SK-N-SH treated with all-trans-retinoic acid at 6 μM for 48 hours (cell line): ENCODE measurements at regions not wholly inside any gene's neighbourhood (a gene's known extent, or its start where the extent isn't known, plus 50 kb on each side); places are given as distances from the start of the nearest gene placed in this dataset.

ENCODE experiments used
- ATAC-seq: fragments of 200-7000 bp; cut with Tn5 transposase; 3 replicates; pipeline ENCODE4 v1.9.1; 2020; ENCODE audit warnings: mild to moderate bottlenecking, moderate library complexity
- ARNTL ChIP-seq: fragments of 450-650 bp; formaldehyde crosslinking; IDR thresholded peaks from 2 replicates; pipeline ENCODE4 v1.5.0; 2020; ENCODE audit warnings: low read depth, mild to moderate bottlenecking, moderate library complexity, borderline replicate concordance
- BACH2 ChIP-seq: fragments of 250-450 bp; sonication (Bioruptor Pico); IDR thresholded peaks from 2 replicates; pipeline ENCODE4 v1.9.0; 2021; ENCODE audit warnings: mild to moderate bottlenecking, borderline replicate concordance
- CREB5 ChIP-seq: fragments of 250-450 bp; sonication (Bioruptor Pico); IDR thresholded peaks from 2 replicates; pipeline ENCODE4 v1.5.1; 2020; ENCODE audit warnings: low read depth, mild to moderate bottlenecking, moderate library complexity
- CSDC2 ChIP-seq: fragments of 250-450 bp; sonication (Bioruptor Pico); IDR thresholded peaks from 2 replicates; pipeline ENCODE4 v1.5.0; 2020; ENCODE audit warnings: mild to moderate bottlenecking, moderate library complexity
- ESRRG ChIP-seq: fragments of 250-450 bp; sonication (Bioruptor Pico); IDR thresholded peaks from 2 replicates; pipeline ENCODE4 v1.6.1; 2021; ENCODE audit warnings: mild to moderate bottlenecking
- GLIS3 ChIP-seq: fragments of 250-450 bp; sonication (Bioruptor Pico); IDR thresholded peaks from 2 replicates; pipeline ENCODE4 v1.5.0; 2020; ENCODE audit warnings: mild to moderate bottlenecking, moderate library complexity
- ISL1 ChIP-seq: fragments of 250-450 bp; sonication (Bioruptor Pico); IDR thresholded peaks from 2 replicates; pipeline ENCODE4 v2.1.2; 2022; ENCODE audit warnings: mild to moderate bottlenecking, moderate library complexity
- OSR1 ChIP-seq: fragments of 250-450 bp; sonication (Bioruptor Pico); IDR thresholded peaks from 2 replicates; pipeline ENCODE4 v1.8.0; 2022; ENCODE audit warnings: moderate library complexity, mild to moderate bottlenecking, inconsistent platforms
- PATZ1 ChIP-seq: fragments of 250-450 bp; sonication (Bioruptor Pico); IDR thresholded peaks from 2 replicates; pipeline ENCODE4 v1.8.0; 2020; ENCODE audit warnings: mild to moderate bottlenecking, moderate library complexity, borderline replicate concordance
- SNAI2 ChIP-seq: fragments of 250-450 bp; sonication (Bioruptor Pico); IDR thresholded peaks from 2 replicates; pipeline ENCODE4 v1.5.0; 2020; ENCODE audit warnings: mild to moderate bottlenecking, moderate library complexity
- TCF4 ChIP-seq: fragments of 250-450 bp; sonication (Bioruptor Pico); IDR thresholded peaks from 2 replicates; pipeline ENCODE4 v1.8.0; 2021; ENCODE audit warnings: mild to moderate bottlenecking, moderate library complexity, borderline replicate concordance
- TOX ChIP-seq: fragments of 250-450 bp; sonication (Bioruptor Pico); IDR thresholded peaks from 2 replicates; pipeline ENCODE4 v1.8.0; 2021; ENCODE audit warnings: mild to moderate bottlenecking, moderate library complexity, borderline replicate concordance
- ZC3H10 ChIP-seq: fragments of 250-450 bp; sonication (Bioruptor Pico); IDR thresholded peaks from 2 replicates; pipeline ENCODE4 v1.5.1; 2021; ENCODE audit warnings: mild to moderate bottlenecking, moderate library complexity
- ZFP3 ChIP-seq: fragments of 250-450 bp; sonication (Bioruptor Pico); IDR thresholded peaks from 2 replicates; pipeline ENCODE4 v1.5.0; 2020; ENCODE audit warnings: mild to moderate bottlenecking, moderate library complexity
- ZFP30 ChIP-seq: fragments of 450-650 bp; formaldehyde crosslinking; IDR thresholded peaks from 2 replicates; pipeline ENCODE4 v1.5.0; 2022; ENCODE audit warnings: mild to moderate bottlenecking, moderate library complexity
- ZNF565 ChIP-seq: fragments of 450-650 bp; formaldehyde crosslinking; conservative IDR thresholded peaks from 2 replicates; pipeline ENCODE4 v1.5.0; 2020; ENCODE audit warnings: low read depth, mild to moderate bottlenecking, moderate library complexity
- ZNF70 ChIP-seq: fragments of 450-650 bp; formaldehyde crosslinking; IDR thresholded peaks from 2 replicates; pipeline ENCODE4 v1.5.0; 2020; ENCODE audit warnings: mild to moderate bottlenecking, moderate library complexity
- TF ChIP-seq, protein P1 (sequence below): fragments of 250-450 bp; sonication (Bioruptor Pico); IDR thresholded peaks from 2 replicates; pipeline ENCODE4 v1.5.0; 2020; ENCODE audit warnings: mild to moderate bottlenecking, moderate library complexity

DNA sequence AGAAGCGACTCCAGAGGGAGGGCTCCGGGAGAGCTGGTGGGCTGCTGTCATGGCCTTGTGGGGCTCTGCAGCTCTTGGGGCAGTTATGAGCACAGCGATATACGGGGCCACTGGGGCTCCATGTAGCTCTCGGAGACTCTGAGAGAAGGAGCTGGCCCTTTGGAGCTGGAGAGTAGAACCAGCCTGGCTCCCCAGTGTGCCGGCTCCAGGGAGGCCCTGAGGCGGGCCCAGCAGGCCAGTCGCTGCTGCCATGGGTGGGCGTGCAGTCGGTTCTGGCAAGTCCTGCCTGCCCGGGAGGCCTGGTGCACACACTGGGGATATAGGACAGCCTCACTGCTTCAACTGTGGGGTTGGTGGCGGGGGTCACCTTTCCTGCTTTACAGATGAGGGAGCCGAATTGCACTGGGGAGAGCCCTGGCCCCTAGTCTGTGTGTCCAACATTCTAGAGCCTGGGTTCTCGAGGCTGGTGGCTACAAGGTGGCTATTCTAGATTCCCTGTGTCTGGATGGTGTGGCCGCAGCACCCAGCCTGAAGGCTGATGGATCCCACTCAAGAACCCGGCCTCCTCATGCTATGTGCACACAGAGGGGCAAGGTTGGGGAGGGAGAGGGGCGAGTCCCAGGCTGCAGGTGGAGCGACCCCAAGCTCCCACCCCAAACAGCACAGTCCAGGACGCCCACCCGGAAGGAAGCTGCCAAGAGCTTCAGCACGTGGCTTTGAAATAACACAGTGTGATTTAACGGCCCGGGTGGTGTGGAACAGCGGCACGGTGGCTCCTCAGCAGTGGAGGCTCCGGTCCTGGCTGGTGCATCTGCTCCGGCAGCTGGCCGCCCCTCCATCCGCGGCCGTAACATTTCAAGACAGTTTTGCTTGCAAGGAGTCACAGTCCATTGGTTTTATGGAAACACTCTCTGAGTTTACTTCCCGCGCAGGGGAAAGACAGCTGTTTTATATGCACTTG, 188.3 kb upstream of the C14orf180 start:
- no peak for ATAC-seq

DNA sequence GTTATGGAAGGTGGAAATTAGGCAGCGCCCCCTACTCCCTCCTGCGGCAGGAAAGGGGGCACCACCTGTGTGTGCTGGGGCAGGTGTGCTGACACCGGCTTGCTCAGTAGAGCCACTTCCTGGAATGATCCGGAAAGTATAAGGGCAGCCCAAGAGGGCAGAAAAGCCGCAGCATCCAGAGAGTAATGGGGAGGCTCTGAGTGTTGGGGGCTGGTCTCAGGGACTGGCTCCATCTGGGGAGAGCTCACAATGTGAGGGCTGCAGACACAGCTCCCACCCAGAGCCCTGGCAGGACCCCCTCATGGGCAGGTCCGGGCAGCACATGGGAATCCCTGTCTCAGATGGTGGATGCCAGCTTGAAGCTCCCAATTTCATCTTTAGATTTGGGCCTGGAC, 187.6 kb upstream of the C14orf180 start:
- TF ChIP-seq CSDC2 (CRISPR knock-in tag): no peak
- TF ChIP-seq ESRRG (CRISPR knock-in tag): no peak
- TF ChIP-seq ISL1 (CRISPR knock-in tag): no peak
- TF ChIP-seq GLIS3 (CRISPR knock-in tag): no peak
- TF ChIP-seq CREB5 (CRISPR knock-in tag): no peak
- no peak for TF ChIP-seq SNAI2
- no peak for TF ChIP-seq TCF4 (CRISPR knock-in tag)
- no peak for TF ChIP-seq PATZ1 (CRISPR knock-in tag)
- no peak for TF ChIP-seq ARNTL (CRISPR knock-in tag)
- ATAC-seq: no peak

More for the DNA sequence above, 188.3 kb upstream of the C14orf180 start:
- TF ChIP-seq PATZ1 (CRISPR knock-in tag) (no peak), TOX (CRISPR knock-in tag) (no peak), ZNF565 (CRISPR knock-in tag) (no peak), SNAI2 (no peak), OSR1 (no peak), TCF4 (CRISPR knock-in tag) (no peak)
- TF ChIP-seq, all 23 proteins: peak for 0

- TF ChIP-seq CREB5 (CRISPR knock-in tag) (no peak), ESRRG (CRISPR knock-in tag) (no peak), ZNF70 (CRISPR knock-in tag) (no peak), ISL1 (CRISPR knock-in tag) (no peak), BACH2 (CRISPR knock-in tag) (no peak), ZC3H10 (CRISPR knock-in tag) (no peak), ZFP3 (CRISPR knock-in tag) (no peak), GLIS3 (CRISPR knock-in tag) (no peak), ZFP30 (CRISPR knock-in tag) (no peak)
- TF ChIP-seq, protein P1, sequence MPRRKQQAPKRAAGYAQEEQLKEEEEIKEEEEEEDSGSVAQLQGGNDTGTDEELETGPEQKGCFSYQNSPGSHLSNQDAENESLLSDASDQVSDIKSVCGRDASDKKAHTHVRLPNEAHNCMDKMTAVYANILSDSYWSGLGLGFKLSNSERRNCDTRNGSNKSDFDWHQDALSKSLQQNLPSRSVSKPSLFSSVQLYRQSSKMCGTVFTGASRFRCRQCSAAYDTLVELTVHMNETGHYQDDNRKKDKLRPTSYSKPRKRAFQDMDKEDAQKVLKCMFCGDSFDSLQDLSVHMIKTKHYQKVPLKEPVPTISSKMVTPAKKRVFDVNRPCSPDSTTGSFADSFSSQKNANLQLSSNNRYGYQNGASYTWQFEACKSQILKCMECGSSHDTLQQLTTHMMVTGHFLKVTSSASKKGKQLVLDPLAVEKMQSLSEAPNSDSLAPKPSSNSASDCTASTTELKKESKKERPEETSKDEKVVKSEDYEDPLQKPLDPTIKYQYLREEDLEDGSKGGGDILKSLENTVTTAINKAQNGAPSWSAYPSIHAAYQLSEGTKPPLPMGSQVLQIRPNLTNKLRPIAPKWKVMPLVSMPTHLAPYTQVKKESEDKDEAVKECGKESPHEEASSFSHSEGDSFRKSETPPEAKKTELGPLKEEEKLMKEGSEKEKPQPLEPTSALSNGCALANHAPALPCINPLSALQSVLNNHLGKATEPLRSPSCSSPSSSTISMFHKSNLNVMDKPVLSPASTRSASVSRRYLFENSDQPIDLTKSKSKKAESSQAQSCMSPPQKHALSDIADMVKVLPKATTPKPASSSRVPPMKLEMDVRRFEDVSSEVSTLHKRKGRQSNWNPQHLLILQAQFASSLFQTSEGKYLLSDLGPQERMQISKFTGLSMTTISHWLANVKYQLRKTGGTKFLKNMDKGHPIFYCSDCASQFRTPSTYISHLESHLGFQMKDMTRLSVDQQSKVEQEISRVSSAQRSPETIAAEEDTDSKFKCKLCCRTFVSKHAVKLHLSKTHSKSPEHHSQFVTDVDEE (CRISPR knock-in tag): no peak
- TF ChIP-seq, all 23 proteins: peak for 0
- no peak for ATAC-seq
Observed at GRCh38 chr14:104392396-104393198, 187.0 kb upstream of the C14orf180 start.
